HepG2 (cell line): ENCODE measurements at regions not wholly inside any gene's neighbourhood (a gene's known extent, or its start where the extent isn't known, plus 50 kb on each side); places are given as distances from the start of the nearest gene placed in this dataset.

Experiments
- CBX1 ChIP-seq: IDR thresholded peaks from one replicate; pipeline ENCODE4 v1.6.1; 2016; ENCODE audit warnings: antibody characterized with exemption, low read depth
- SRSF9 ChIP-seq: fragments of 200-400 bp; formaldehyde crosslinking; IDR thresholded peaks from 2 replicates; pipeline ENCODE4 v1.6.1; 2018; ENCODE audit warnings: borderline replicate concordance, mild to moderate bottlenecking, low read depth, low read length; ENCODE audit not compliant: insufficient read depth, poor library complexity, severe bottlenecking
- TBP ChIP-seq: sonication (generic); formaldehyde crosslinking; IDR thresholded peaks from 2 replicates; pipeline ENCODE4 v1.5.0; 2020; ENCODE audit warnings: missing genetic modification reagents
- ZMYM3 ChIP-seq: sonication (generic); formaldehyde crosslinking; IDR thresholded peaks from 2 replicates; pipeline ENCODE4 v1.5.1; 2020; ENCODE audit warnings: mild to moderate bottlenecking, missing genetic modification reagents
- ZNF687 ChIP-seq: sonication (generic); formaldehyde crosslinking; IDR thresholded peaks from 2 replicates; pipeline ENCODE4 v1.5.1; 2020; ENCODE audit warnings: mild to moderate bottlenecking, missing genetic modification reagents, moderate library complexity

- no peak for TF ChIP-seq TBP (CRISPR knock-in tag)
- TF ChIP-seq CBX1, result no peak
- no peak for TF ChIP-seq ZMYM3 (CRISPR knock-in tag)
- no peak for TF ChIP-seq ZNF687 (CRISPR knock-in tag)
- no peak for TF ChIP-seq SRSF9
These were observed 130.7 kb upstream of the GPRIN3 start for GRCh38 chr4:89438102-89438831.
